ENCODE measurements at regions not wholly inside any gene's neighbourhood (a gene's known extent, or its start where the extent isn't known, plus 50 kb on each side); places are given as distances from the start of the nearest gene placed in this dataset.

DNA sequence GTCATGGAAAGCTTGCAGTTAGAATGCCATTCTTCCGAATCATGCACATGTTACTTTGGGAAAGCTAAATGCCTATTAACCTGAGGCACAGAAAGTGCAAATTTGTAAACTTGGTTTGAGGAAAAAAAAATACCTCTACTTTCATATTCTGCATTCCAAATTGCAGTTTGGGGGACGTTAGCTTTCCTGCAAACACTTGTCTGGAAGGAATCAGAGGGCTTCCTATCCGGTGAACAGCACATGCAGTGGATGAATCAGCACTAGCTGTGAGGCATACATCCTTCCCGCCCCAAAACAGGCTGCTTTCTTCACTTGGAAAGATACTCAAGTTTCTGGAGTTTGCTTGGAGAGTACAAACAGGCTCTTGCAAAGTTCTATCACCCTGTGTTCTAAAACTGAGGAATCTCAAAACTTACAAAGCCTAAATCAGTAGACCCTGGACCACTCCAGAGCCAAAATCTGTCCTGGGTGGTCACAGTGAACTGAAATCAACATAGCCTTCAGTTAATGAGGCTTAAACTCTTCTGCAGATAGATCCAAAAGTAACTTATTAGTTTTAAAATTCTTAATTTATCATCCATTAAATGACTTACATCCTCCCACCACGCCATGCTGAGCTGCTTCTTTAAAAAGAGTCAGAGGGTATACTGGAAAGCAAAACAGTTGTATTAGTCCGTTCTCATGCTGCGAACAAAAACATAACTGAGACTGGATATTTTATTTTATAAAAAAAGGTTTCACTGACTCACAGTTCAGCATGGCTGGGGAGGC is 802.3 kb upstream of the ARGLU1 start:
- Histone ChIP-seq H3K9ac (ENCODE audit: insufficient read depth in 1 of 2, low read depth in 2 of 2, low read length in 2 of 2) (no peak overlapping the region), H3K4me3 (no peak overlapping the region), H3K36me3 (ENCODE audit: control insufficient read depth, insufficient read depth, low read length) (no peaks in the 10 kb centered on the region), H3K4me1 (replicated peaks in 1 of 2; ENCODE audit: control insufficient read depth in 2 of 2, insufficient read depth in 2 of 2, low read length in 2 of 2) (no peaks in the 10 kb centered on the region), H3K4me2 (ENCODE audit: insufficient read depth, low read length) (no peak overlapping the region), H3K27me3 (ENCODE audit: control insufficient read depth in 2 of 2, insufficient read depth in 2 of 2, low read length in 2 of 2) (no peaks in the 10 kb centered on the region), H3K27ac (ENCODE audit: extremely low read depth, low read depth, low read length) (no peak overlapping the region), H2AFZ (ENCODE audit: low read depth, low read length) (no peak overlapping the region), H4K20me1 (replicated peaks; ENCODE audit: control insufficient read depth, insufficient read depth, low read length) (no peaks in the 10 kb centered on the region), H3K9me1 (ENCODE audit: control insufficient read depth, insufficient read depth, low read length) (no peaks in the 10 kb centered on the region), H3K79me2 (ENCODE audit: control insufficient read depth, insufficient read depth, low read length) (no peaks in the 10 kb centered on the region), H3K9me3 (replicated peaks; ENCODE audit: control insufficient read depth, insufficient read depth, low read depth, low read length) (no peaks in the 10 kb centered on the region)
- DNase-seq (ENCODE audit: extremely low read depth in 1 of 4, low spot score in 3 of 4) (no peak), FAIRE-seq (no peak), ATAC-seq (no peak)
- intact Hi-C loops (cut with micrococcal nuclease) (no loop called here), in situ Hi-C loops (cut with MboI) (no loop called here)
- TF ChIP-seq KDM2B (CRISPR knock-in tag; IDR thresholded peaks at IDR 0.05) (no peak), NR2C1 (IDR thresholded peaks at IDR 0.05) (no peak), NR2C1 (tag; IDR thresholded peaks at IDR 0.05) (no peak), MLLT1 (IDR thresholded peaks at IDR 0.05) (no peak), STAT6 (CRISPR knock-in tag; IDR thresholded peaks at IDR 0.05) (no peak), CAMTA2 (CRISPR knock-in tag; conservative IDR thresholded peaks at IDR 0.05) (no peak), SFPQ (IDR thresholded peaks at IDR 0.05; ENCODE audit: low read depth, low read length) (no peak)
- TF ChIP-seq, protein P1, sequence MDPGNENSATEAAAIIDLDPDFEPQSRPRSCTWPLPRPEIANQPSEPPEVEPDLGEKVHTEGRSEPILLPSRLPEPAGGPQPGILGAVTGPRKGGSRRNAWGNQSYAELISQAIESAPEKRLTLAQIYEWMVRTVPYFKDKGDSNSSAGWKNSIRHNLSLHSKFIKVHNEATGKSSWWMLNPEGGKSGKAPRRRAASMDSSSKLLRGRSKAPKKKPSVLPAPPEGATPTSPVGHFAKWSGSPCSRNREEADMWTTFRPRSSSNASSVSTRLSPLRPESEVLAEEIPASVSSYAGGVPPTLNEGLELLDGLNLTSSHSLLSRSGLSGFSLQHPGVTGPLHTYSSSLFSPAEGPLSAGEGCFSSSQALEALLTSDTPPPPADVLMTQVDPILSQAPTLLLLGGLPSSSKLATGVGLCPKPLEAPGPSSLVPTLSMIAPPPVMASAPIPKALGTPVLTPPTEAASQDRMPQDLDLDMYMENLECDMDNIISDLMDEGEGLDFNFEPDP (CRISPR knock-in tag; IDR thresholded peaks at IDR 0.05) = no peak
- TF ChIP-seq, protein P2, sequence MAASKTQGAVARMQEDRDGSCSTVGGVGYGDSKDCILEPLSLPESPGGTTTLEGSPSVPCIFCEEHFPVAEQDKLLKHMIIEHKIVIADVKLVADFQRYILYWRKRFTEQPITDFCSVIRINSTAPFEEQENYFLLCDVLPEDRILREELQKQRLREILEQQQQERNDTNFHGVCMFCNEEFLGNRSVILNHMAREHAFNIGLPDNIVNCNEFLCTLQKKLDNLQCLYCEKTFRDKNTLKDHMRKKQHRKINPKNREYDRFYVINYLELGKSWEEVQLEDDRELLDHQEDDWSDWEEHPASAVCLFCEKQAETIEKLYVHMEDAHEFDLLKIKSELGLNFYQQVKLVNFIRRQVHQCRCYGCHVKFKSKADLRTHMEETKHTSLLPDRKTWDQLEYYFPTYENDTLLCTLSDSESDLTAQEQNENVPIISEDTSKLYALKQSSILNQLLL (CRISPR knock-in tag; IDR thresholded peaks at IDR 0.05; ENCODE audit: borderline replicate concordance) = no peak
- no TSS peak for BruUV-seq (replicated peaks)
- CTCF ChIA-PET (ENCODE audit: low intra/inter-chr PET ratio) = no interaction called here
- 1% methylated on average over 6 of the region's 7 CpGs for WGBS (ENCODE audit: insufficient coverage, low coverage, missing lambda C conversion rate)
- POLR2A ChIA-PET = no interaction called here

Measured in K562 (cell line).